ENCODE measurements at regions not wholly inside any gene's neighbourhood (a gene's known extent, or its start where the extent isn't known, plus 50 kb on each side); places are given as distances from the start of the nearest gene placed in this dataset.
A peak's percentile ranks its signal among the peaks of the same experiment; 100 is the strongest.
"Not testable (repeated sequence)": the region's sequence is repeated elsewhere in the genome, so short reads cannot be mapped to it uniquely, and the experiment has no call there.

GRCh38 chr1:229856009-229856650 lies 210.9 kb upstream of the GALNT2 start:
- DNase-seq = peak in 25 of 56 donors; percentile 6 to 59 (median 37)

GRCh38 chr1:229857585-229857984 lies 209.5 kb upstream of the GALNT2 start:
- no peak for DNase-seq

GRCh38 chr1:229859026-229859425 lies 208.0 kb upstream of the GALNT2 start:
- DNase-seq = peak in 13 of 56 donors; percentile 12 to 57 (median 32)

GRCh38 chr1:229860926-229861325 lies 206.1 kb upstream of the GALNT2 start:
- no peak for DNase-seq

- peak in 16 of 56 donors; percentile 13 to 56 (median 36) for DNase-seq
Observed at GRCh38 chr1:229862017-229862774, 204.8 kb upstream of the GALNT2 start.

GRCh38 chr1:229863651-229864545 lies 203.1 kb upstream of the GALNT2 start:
- DNase-seq = peak in 1 of 56 donors; percentile 15

GRCh38 chr1:229864686-229865230 lies 202.3 kb upstream of the GALNT2 start:
- no peak for DNase-seq

GRCh38 chr1:229865321-229865720 lies 201.7 kb upstream of the GALNT2 start:
- DNase-seq = not testable (repeated sequence)

GRCh38 chr1:229867726-229868125 lies 199.3 kb upstream of the GALNT2 start:
- no peak for DNase-seq

GRCh38 chr1:229869240-229869639 lies 197.8 kb upstream of the GALNT2 start:
- no peak for DNase-seq

- no peak for DNase-seq
Observed at GRCh38 chr1:229869687-229870086, 197.4 kb upstream of the GALNT2 start.

GRCh38 chr1:229870381-229870780 lies 196.7 kb upstream of the GALNT2 start:
- DNase-seq = no peak

GRCh38 chr1:229871078-229871676 lies 195.9 kb upstream of the GALNT2 start:
- no peak for DNase-seq

- DNase-seq = no peak
Observed at GRCh38 chr1:229874136-229874535, 192.9 kb upstream of the GALNT2 start.

- DNase-seq = no peak
Observed at GRCh38 chr1:229874609-229875008, 192.4 kb upstream of the GALNT2 start.

GRCh38 chr1:229875086-229875485 lies 192.0 kb upstream of the GALNT2 start:
- DNase-seq = no peak

GRCh38 chr1:229879746-229880145 lies 187.3 kb upstream of the GALNT2 start:
- no peak for DNase-seq

- no peak for DNase-seq
Observed at GRCh38 chr1:229880271-229881170, 186.5 kb upstream of the GALNT2 start.

- DNase-seq = no peak
Observed at GRCh38 chr1:229882621-229883020, 184.4 kb upstream of the GALNT2 start.

Measured in amygdala (tissue), 56 donors.